AG04450 (cell line): ENCODE measurements at regions not wholly inside any gene's neighbourhood (a gene's known extent, or its start where the extent isn't known, plus 50 kb on each side); places are given as distances from the start of the nearest gene placed in this dataset.
"Not testable (repeated sequence)": the region's sequence is repeated elsewhere in the genome, so short reads cannot be mapped to it uniquely, and the experiment has no call there.

ENCODE experiments used
- CTCF ChIA-PET: fragments of 300-600, 350-600 bp; formaldehyde crosslinking; extraction: SDS; loops from one replicate; lab custom pipeline; 2022; ENCODE audit warnings: antibody characterized with exemption, inconsistent platforms; lab: Charles Lee
- POLR2A ChIA-PET: fragments of 350-600 bp; formaldehyde crosslinking; extraction: SDS; loops from one replicate; lab custom pipeline; 2021; ENCODE audit warnings: antibody characterized with exemption, inconsistent platforms; lab: Yijun Ruan, JAX
- DNase-seq: peaks from one replicate; pipeline ENCODE4 v3.0.0-alpha.2; 2011; ENCODE audit warnings: low read depth, low spot score
- H3K27ac ChIP-seq: one replicate; pipeline ENCODE4 v1.5.1; 2012; ENCODE audit warnings: low read depth, low read length, control low read depth
- H3K27me3 ChIP-seq: one replicate; pipeline ENCODE4 v1.6.0; 2012; ENCODE audit warnings: low read length; ENCODE audit not compliant: control insufficient read depth, insufficient read depth
- H3K4me3 ChIP-seq: 2 replicates; pipeline ENCODE4 v1.5.1; 2011; ENCODE audit warnings: mild to moderate bottlenecking, low read depth, low read length, control low read depth
- H3K9me3 ChIP-seq: 2 replicates; pipeline ENCODE4 v1.5.1; 2012; ENCODE audit warnings: low read length; ENCODE audit not compliant: control insufficient read depth, insufficient read depth
- TF ChIP-seq, protein P1 (sequence below): IDR thresholded peaks from 2 replicates; pipeline ENCODE4 v1.5.1; 2011; ENCODE audit warnings: low read depth, low read length, control low read depth, inconsistent platforms

DNA sequence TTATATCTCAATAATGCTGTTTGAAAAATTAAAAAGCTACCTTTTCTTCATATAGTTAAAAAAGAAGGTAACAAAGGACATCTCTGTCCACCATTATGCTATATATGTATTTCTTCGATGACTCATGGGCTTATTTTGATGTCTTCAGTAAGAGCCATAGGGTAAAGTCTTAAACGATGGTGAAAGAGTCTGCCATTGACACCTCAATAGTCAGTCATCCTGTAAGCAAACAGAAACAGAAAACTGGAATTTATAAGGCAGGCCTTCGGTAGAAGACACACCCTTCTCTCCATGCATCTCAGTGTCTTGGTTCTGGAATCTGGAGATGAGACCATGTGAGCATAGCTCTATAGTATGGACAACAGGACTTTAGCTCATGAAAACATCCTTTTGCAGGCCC is 87.0 kb upstream of the ZNF462 start:
- H3K4me3 ChIP-seq, result no peak overlapping the region
- DNase-seq, result no peak
- no peak overlapping the region for H3K27ac ChIP-seq
- POLR2A ChIA-PET, result no interaction called here
- H3K9me3 ChIP-seq, result no peaks in the 10 kb centered on the region
- TF ChIP-seq, protein P1, sequence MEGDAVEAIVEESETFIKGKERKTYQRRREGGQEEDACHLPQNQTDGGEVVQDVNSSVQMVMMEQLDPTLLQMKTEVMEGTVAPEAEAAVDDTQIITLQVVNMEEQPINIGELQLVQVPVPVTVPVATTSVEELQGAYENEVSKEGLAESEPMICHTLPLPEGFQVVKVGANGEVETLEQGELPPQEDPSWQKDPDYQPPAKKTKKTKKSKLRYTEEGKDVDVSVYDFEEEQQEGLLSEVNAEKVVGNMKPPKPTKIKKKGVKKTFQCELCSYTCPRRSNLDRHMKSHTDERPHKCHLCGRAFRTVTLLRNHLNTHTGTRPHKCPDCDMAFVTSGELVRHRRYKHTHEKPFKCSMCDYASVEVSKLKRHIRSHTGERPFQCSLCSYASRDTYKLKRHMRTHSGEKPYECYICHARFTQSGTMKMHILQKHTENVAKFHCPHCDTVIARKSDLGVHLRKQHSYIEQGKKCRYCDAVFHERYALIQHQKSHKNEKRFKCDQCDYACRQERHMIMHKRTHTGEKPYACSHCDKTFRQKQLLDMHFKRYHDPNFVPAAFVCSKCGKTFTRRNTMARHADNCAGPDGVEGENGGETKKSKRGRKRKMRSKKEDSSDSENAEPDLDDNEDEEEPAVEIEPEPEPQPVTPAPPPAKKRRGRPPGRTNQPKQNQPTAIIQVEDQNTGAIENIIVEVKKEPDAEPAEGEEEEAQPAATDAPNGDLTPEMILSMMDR, result no peak
- peaks cover 2% of the 10 kb centered on the region for H3K27me3 ChIP-seq
- CTCF ChIA-PET, result no interaction called here

DNA sequence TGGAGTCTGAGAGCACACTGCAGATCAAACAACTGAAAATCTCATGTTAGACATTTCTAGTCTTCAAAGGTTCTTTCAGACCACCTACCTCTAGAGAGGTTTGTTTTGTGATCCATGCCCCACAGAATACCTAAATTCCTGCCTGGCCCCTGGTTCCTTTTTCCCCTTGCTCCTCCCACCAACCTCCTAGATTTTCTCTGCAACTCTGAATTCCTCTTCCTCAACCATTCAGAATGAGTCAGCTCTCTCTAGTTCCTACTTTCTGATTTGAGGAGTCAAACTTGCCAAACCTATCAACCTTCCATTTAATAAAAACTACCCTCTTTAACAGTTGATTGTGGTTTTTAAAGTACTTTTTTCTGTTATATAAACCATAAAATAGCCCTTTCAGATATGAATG is 83.2 kb upstream of the ZNF462 start:
- POLR2A ChIA-PET, result no interaction called here

DNA sequence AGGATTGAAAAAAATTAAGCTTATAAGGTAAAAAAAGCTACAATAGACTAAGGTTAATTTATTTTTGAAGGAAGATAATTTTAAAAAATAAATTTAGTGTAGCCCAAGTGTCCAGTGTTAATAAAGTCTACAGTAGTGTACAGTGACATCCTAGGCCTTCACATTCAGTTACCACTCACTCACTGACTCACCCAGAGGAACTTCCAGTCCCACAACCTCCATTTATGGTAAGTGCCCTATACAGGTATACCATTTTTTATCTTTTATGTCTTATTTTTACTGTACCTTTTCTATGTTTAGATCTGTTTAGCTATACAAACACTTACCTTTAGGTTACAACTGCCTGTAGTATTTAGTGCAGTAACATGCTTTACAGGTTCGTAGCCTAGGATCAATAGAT is 79.8 kb upstream of the ZNF462 start:
- TF ChIP-seq, protein P1, result no peak
- no peak for DNase-seq
- POLR2A ChIA-PET, result no interaction called here
- H3K9me3 ChIP-seq, result no peaks in the 10 kb centered on the region
- H3K27ac ChIP-seq, result no peak overlapping the region
- no peaks in the 10 kb centered on the region for H3K27me3 ChIP-seq
- CTCF ChIA-PET, result no interaction called here
- H3K4me3 ChIP-seq, result no peak overlapping the region

More for the DNA sequence above, 83.2 kb upstream of the ZNF462 start:
- peaks cover 2% of the 10 kb centered on the region for H3K27me3 ChIP-seq
- H3K27ac ChIP-seq, result no peak overlapping the region
- TF ChIP-seq, protein P1, result no peak
- CTCF ChIA-PET, result no interaction called here
- DNase-seq, result no peak
- H3K9me3 ChIP-seq, result no peaks in the 10 kb centered on the region
- no peak overlapping the region for H3K4me3 ChIP-seq

DNA sequence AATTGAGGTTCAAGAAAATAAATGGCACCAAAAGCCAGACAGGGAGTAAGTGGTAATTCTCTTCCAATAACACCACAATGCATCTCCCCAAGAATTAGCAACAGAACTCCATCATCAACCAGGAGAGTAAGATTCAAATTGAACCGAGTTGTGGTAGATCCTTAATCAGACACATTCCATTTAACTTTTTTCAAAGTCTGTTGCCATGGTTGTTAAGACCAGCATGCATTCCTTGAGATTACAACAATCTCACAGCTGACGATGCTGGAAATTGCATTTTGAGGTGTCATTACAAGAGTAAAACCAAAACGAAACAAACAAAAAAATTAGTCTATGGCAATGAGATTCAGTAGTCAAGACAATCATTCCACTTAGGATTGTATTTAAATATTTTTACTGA is 78.9 kb upstream of the ZNF462 start:
- no peaks in the 10 kb centered on the region for H3K27me3 ChIP-seq
- H3K27ac ChIP-seq, result no peak overlapping the region
- ChIA-PET POLR2A (no interaction called here), CTCF (interaction anchor here (0.7 kb wide), 1 partner anchor 16 kb away, joined by 3 read pairs; no protein-coding TSS in a partner anchor)
- TF ChIP-seq, protein P1, result no peak
- no peak for DNase-seq
- H3K9me3 ChIP-seq, result no peaks in the 10 kb centered on the region
- H3K4me3 ChIP-seq, result no peak overlapping the region

DNA sequence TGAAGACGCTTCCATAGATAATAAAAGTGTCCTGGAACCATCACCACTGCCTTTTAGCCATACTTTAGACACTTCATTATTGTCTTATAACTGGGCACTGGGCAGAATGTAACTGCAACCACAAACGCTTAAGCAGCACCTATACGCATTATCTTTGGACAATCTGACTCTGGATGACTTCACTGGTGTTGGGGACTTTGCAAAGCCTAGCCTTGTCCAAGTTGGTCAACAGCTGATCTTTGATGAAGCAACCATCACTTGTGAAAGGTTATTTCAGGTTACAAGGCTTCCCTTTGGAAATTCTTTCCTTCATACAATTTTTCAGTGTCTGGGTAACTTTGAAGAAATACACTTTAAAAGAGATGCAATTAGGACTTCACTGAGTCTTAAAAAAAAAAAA is 77.8 kb upstream of the ZNF462 start:
- POLR2A ChIA-PET, result no interaction called here
- TF ChIP-seq, protein P1, result no peak

DNA sequence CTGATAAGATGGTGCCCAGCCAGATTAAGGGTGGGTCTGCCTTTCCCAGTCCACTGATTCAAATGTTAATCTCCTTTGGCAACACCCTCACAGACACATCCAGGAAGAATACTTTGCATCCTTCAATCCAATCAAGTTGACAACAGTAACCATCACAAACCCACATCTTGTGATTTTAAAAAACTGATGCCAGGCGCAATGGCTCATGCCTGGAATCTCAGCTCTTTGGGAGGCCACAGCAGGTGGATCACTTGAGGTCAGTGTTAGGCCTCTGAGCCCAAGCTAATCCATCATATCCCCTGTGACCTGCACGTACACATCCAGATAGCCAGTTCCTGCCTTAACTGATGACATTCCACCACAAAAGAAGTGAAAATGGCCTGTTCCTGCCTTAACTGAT is 74.9 kb upstream of the ZNF462 start:
- CTCF ChIA-PET, DNase-seq, H3K9me3 ChIP-seq, H3K27me3 ChIP-seq, H3K27ac ChIP-seq, POLR2A ChIA-PET, H3K4me3 ChIP-seq: not testable (repeated sequence)

More for the DNA sequence above, 77.8 kb upstream of the ZNF462 start:
- Histone ChIP-seq H3K27me3 (no peaks in the 10 kb centered on the region), H3K9me3 (no peaks in the 10 kb centered on the region), H3K27ac (no peak overlapping the region), H3K4me3 (no peak overlapping the region)
- no peak for DNase-seq
- CTCF ChIA-PET, result no interaction called here
